B cell (primary cell): ENCODE measurements at regions not wholly inside any gene's neighbourhood (a gene's known extent, or its start where the extent isn't known, plus 50 kb on each side); places are given as distances from the start of the nearest gene placed in this dataset.

Experiments used
- EZH2 ChIP-seq: IDR thresholded peaks from 2 replicates; pipeline ENCODE4 v1.6.1; 2012; ENCODE audit warnings: borderline replicate concordance, low read depth, mild to moderate bottlenecking, moderate library complexity, low read length; ENCODE audit not compliant: insufficient read depth, poor library complexity, severe bottlenecking
- TF ChIP-seq, protein P1 (sequence below): fragments of 200-600 bp; IDR thresholded peaks from one replicate; pipeline ENCODE4 v1.8.0; 2022; ENCODE audit warnings: antibody characterized with exemption, mild to moderate bottlenecking

DNA sequence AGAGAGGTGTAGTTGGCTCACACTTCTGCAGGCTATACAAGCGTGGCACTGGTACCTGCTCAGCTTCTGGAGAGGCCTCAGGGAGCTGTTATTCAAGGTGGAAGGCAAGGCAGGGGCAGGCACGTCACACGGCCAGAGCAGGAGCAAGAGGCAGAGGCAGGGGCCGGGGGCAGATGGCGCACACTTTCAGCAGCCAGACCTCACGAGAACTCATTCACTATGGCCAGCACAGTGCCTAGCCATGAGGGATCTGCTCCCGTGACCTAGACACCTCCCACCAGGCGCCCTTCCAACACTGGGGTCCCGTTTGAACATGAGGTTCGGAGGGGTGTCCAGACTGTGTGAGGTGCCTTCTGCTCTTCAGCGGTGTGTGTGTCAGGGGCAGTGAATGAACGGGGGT is 71.0 kb upstream of the FCN1 start:
- TF ChIP-seq EZH2, result no peak
- TF ChIP-seq, protein P1, sequence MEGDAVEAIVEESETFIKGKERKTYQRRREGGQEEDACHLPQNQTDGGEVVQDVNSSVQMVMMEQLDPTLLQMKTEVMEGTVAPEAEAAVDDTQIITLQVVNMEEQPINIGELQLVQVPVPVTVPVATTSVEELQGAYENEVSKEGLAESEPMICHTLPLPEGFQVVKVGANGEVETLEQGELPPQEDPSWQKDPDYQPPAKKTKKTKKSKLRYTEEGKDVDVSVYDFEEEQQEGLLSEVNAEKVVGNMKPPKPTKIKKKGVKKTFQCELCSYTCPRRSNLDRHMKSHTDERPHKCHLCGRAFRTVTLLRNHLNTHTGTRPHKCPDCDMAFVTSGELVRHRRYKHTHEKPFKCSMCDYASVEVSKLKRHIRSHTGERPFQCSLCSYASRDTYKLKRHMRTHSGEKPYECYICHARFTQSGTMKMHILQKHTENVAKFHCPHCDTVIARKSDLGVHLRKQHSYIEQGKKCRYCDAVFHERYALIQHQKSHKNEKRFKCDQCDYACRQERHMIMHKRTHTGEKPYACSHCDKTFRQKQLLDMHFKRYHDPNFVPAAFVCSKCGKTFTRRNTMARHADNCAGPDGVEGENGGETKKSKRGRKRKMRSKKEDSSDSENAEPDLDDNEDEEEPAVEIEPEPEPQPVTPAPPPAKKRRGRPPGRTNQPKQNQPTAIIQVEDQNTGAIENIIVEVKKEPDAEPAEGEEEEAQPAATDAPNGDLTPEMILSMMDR, result no peak
